Testis (tissue), 2 donors: ENCODE measurements at regions not wholly inside any gene's neighbourhood (a gene's known extent, or its start where the extent isn't known, plus 50 kb on each side); places are given as distances from the start of the nearest gene placed in this dataset.

Experiments used
- DNase-seq: peaks from one replicate; pipeline ENCODE4 v3.0.0-alpha.2; 2019
- H3K27ac ChIP-seq, 2 donors: fragments of 200-600 bp; sonication (generic); one replicate each; pipeline ENCODE4 v1.5.1; 2019
- H3K27me3 ChIP-seq: fragments of 200-600 bp; sonication (generic); one replicate; pipeline ENCODE4 v1.5.1; 2019
- H3K36me3 ChIP-seq: fragments of 200-600 bp; sonication (generic); one replicate; pipeline ENCODE4 v1.5.1; 2017; ENCODE audit warnings: low read depth; ENCODE audit errors: missing control alignments
- H3K4me1 ChIP-seq: fragments of 200-600 bp; sonication (generic); one replicate; pipeline ENCODE4 v1.5.1; 2019
- H3K4me3 ChIP-seq, 2 donors: fragments of 200-600 bp; sonication (generic); one replicate each; pipeline ENCODE4 v1.5.1; 2017 to 2019
- H3K9me3 ChIP-seq: fragments of 200-600 bp; sonication (generic); one replicate; pipeline ENCODE4 v1.5.1; 2017
- CTCF ChIP-seq, 3 experiments: fragments of 450-650 bp in 2 of 3; fragments of 200-600 bp in 1 of 3; sonication (generic) in 1 of 3; IDR thresholded peaks; one replicate each; pipeline ENCODE4 v1.5.1; 2016 to 2019; ENCODE audit warnings: antibody characterized with exemption in 3 of 3, mild to moderate bottlenecking in 2 of 3, moderate library complexity in 1 of 3
- POLR2A ChIP-seq: fragments of 450-650 bp; IDR thresholded peaks from one replicate; pipeline ENCODE4 v1.6.1; 2017; ENCODE audit warnings: antibody characterized with exemption, mild to moderate bottlenecking, moderate library complexity
- WGBS, 2 donors: methylation state at CpG; one replicate each; pipeline ENCODE4 v1.1.5; 2018; 5-methylcytosine and 5-hydroxymethylcytosine counted together
- intact Hi-C: fragments of 100-400 bp; cut with DNase I; formaldehyde crosslinking; loops from one replicate; pipeline ENCODE4 v1.15.1; 2023; ENCODE audit warnings: low total_unique reads

GRCh38 chr16:80161799-80162739 lies 378.7 kb upstream of the DYNLRB2 start:
- TF ChIP-seq CTCF (IDR thresholded peaks at IDR 0.05) (no peak), POLR2A (no peak)
- no peak for DNase-seq
- Histone ChIP-seq H3K4me1 (no peaks in the 10 kb centered on the region), H3K27ac (no peak overlapping the region), H3K27me3 (no peaks in the 10 kb centered on the region), H3K9me3 (no peaks in the 10 kb centered on the region), H3K36me3 (no peaks in the 10 kb centered on the region), H3K4me3 (no peak overlapping the region)
- intact Hi-C loops: no loop called here
- 87 to 90% methylated on average over 12 of the region's 12 CpGs for WGBS, 2 donors

- Histone ChIP-seq H3K9me3 (no peaks in the 10 kb centered on the region), H3K27ac (no peak overlapping the region), H3K4me1 (no peaks in the 10 kb centered on the region), H3K27me3 (no peaks in the 10 kb centered on the region), H3K4me3 (no peak overlapping the region), H3K36me3 (no peaks in the 10 kb centered on the region)
- 80% methylated on average over 4 of the region's 4 CpGs for WGBS, 2 donors
- DNase-seq: no peak
- intact Hi-C loops: no loop called here
- TF ChIP-seq POLR2A (no peak), CTCF (IDR thresholded peaks at IDR 0.05) (no peak)
Observed at GRCh38 chr16:80158766-80159165, 382.0 kb upstream of the DYNLRB2 start.

GRCh38 chr16:80151722-80152111 lies 389.1 kb upstream of the DYNLRB2 start:
- Histone ChIP-seq H3K36me3 (no peaks in the 10 kb centered on the region), H3K9me3 (no peaks in the 10 kb centered on the region), H3K4me1 (peaks cover 15% of the 10 kb centered on the region), H3K27ac (no peak overlapping the region), H3K27me3 (no peaks in the 10 kb centered on the region), H3K4me3 (no peak overlapping the region)
- DNase-seq: no peak
- TF ChIP-seq CTCF (IDR thresholded peaks at IDR 0.05) (no peak), POLR2A (no peak)
- intact Hi-C loops: no loop called here
- 18 to 23% methylated on average over 3 of the region's 3 CpGs for WGBS, 2 donors

- no peak for DNase-seq
- peaks cover 15% of the 10 kb centered on the region for H3K4me1 ChIP-seq
- H3K27me3 ChIP-seq: no peaks in the 10 kb centered on the region
- no peaks in the 10 kb centered on the region for H3K36me3 ChIP-seq
- intact Hi-C loops: no loop called here
- no peaks in the 10 kb centered on the region for H3K9me3 ChIP-seq
- no peak overlapping the region for H3K4me3 ChIP-seq
- 56 to 64% methylated on average over 3 of the region's 3 CpGs for WGBS, 2 donors
- TF ChIP-seq CTCF (IDR thresholded peaks at IDR 0.05) (no peak), POLR2A (no peak)
- no peak overlapping the region for H3K27ac ChIP-seq
Observed at GRCh38 chr16:80150978-80151721, 389.6 kb upstream of the DYNLRB2 start.
